Stimulated activated CD4-positive, alpha-beta T cell treated with anti-CD3 and anti-CD28 coated beads, TNF-alpha, amount 100 ng/mL, for 48 hours (primary cell): ENCODE measurements at regions not wholly inside any gene's neighbourhood (a gene's known extent, or its start where the extent isn't known, plus 50 kb on each side); places are given as distances from the start of the nearest gene placed in this dataset.

Experiments used
- DNase-seq, 3 donors: peaks; one replicate each; pipeline ENCODE4 v3.0.0-alpha.2; 2020; ENCODE audit warnings: low read depth in 3 of 3

DNA sequence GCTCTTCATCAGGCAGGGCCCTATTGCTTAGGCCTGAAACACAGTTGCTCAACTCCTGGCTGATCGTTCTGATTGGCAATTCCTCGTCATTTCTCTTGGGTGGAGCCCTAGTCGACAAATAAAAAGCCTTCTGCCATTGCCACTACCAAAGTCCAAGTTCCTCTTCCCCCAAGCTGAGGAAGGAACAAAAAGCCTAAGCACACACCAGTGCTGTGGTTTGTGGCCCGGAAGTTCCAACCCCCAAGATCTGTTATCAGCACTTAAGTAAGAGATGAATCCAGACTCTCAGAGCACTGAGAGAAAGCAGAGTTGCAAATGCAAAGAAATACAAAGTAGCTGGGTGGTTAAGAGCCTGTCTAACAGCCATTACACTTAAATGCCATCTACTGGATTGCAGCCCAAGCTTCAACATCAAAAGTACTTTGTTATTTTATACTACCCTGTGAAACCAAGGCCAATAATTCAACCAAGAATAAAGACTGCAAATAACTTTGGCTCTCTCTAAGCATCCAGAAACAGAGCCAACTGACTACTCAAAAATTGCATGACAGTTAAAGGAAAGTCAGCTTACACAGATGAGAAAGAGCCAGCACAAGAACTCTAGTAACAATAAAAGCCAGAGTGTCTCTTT, 1024.0 kb downstream of the GRIK2 start:
- no peak for DNase-seq

DNA sequence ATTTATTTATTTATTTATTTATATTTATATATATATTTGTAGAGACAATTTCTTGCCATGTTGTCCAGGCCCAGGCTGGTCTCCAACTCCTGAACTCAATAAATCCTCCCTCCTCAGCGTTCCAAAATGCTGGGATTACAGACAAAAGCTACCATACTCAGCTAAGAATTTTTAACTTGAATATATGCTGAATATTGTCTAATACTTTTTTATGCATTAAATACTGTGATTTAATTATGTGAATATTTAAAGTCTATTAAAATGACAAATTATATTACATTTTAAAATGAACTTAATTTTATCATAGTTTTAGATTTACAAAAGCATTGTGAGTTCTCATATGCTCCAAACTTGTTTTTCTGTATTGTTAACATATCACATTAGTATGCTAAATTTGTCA, 1022.4 kb downstream of the GRIK2 start:
- DNase-seq, result no peak

DNA sequence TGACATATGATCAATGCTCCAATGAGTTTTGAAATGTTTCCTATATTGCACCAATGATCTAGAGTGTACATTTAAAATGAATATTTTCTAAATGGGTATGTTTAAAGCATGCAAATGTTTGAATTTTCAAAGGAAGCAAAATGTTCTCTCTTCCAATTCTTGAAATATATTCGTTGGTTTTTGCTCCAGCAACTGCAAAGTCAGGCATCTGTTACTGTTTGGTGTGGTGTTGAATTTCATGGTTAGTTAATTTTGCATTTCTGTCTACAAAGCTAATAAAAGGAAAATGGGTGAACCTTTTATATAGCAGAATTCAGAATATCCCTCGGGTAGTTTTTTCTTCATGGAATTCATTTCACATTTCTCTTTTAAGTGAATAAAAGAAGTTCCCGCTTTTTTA, 1018.3 kb downstream of the GRIK2 start:
- DNase-seq, result no peak

DNA sequence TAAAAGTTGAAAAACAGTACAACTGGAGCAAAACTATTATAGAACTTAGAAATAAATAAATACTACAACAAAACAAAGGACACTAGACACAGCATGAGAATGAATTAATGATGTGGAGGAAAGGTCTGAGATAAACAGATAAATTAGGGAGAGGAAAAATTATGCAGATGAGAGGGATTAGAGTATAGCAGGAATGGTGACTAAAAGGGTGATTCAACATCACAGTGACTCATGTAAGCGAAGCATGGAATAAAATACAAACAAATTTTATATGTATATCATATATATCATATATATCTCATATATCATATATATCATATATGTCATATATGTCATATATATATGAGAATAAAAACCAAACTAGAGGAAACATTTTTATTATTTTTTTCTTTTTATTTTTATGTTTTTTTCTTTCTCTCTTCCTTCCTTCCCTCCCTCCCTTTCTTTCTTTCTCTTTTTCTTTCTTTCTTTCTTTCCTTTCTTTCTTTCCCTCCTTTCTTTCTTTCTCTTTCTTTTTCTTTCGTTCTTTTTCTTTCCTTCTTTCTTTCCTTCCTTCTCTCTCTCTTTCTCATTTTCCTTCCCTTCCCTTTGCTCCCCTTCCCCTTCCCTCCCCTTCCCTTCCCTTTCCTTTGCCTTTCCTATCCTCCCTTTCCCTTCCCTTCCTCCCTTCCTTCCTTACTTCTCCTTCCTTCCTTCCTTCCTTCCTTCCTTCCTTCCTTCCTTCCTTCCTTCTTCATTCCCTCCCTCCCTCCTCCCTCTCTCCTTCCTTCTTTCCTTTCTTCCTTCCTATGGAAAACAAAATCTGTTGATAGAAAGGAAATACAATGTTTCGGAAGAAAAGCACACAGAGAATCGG, 1014.6 kb downstream of the GRIK2 start:
- DNase-seq, result no peak

DNA sequence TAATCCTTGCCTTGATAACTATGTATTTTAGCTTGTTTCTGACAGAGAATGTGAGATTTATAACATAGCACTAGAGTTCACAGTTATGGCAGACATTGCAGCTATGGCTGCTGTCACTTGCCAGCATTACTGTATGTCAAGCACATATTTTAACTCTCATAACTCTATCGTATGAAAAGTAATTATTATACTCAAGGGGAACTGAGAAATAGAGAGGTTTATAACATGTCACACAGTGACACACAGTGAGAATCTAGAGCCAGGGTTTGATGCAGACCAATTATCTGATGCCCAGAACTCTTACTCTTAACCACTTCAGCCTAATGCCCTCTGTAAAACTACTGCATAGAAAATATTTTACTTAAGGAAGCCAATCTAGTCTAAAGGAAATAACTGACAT, 1012.4 kb downstream of the GRIK2 start:
- no peak for DNase-seq

DNA sequence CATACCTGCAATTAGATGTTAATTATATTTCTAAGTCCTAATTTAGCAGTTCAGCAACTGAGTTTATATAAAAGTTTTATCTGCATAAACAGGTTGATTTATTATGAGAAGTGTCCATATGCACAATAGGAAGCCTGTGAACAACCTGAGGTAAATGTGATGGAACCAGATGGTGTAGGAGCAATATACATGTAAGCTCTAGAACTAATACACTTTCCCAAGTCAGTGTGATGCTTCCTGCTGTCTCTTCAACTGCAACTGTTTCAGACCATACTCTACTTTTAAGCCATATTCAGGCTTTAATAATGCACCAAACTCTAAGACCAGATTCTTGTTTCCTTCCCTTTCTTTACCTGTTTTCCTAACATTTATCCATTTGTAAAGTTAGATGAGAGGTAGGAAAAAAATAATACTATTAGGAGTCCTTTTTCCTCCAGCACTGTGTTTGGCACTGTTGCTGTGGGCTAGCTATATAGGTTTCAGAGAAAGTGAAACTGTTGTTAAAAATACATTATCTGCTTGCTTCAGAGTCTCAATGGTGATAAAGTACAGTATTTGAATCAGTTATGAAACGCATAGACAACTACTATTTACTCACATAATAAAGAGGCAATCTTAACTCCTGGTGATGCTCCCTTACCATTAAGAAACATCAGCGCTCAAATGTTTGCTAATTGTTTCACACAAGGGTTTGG, 1009.3 kb downstream of the GRIK2 start:
- DNase-seq, result no peak

DNA sequence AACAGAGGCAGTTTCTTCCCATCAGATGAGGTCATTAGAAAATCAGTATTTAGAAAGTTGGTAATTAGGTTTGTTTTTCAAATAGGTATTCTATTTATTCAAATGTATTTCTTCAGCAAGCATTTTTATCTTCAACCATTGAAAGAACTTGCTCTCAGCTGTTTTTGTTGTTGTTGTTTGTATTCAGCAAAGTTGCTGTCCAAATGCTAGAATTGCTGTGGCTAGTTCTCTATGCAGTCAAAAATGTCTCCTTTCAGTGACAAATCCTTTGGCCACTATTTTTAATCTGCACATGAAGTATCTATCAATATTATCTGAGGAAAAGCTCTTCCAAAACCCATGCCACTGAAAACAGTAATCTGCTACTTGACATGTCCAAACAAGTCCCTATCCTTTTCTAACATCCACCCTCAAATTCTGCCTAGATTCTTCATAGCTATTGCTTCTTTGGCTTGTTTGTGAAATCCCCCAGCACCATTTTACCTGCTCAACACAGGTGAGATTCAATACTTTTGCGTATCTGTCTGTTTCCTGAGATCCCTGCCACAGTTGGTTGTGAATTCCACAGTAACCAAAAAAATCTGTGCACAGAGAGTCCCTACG, 1005.4 kb downstream of the GRIK2 start:
- DNase-seq, result no peak

DNA sequence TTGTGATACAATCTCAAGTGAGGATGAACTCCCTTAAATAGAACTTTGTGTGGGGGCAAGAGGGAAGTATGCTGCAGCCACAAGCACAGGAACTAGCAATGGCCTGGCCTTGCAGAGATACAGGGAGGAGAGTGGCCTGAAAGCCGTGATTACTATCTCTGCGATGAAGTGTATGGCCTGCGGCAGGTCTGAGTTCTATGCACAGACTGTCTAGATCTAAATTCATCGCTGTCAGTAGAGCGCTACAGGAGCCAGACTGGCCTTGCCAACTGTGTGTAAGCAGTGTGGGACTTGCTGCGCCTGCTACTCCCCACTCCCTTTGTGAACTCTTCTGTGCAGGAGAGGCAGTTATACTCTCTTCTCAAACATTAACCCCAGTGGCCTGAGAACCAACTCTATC, 997.0 kb downstream of the GRIK2 start:
- no peak for DNase-seq

DNA sequence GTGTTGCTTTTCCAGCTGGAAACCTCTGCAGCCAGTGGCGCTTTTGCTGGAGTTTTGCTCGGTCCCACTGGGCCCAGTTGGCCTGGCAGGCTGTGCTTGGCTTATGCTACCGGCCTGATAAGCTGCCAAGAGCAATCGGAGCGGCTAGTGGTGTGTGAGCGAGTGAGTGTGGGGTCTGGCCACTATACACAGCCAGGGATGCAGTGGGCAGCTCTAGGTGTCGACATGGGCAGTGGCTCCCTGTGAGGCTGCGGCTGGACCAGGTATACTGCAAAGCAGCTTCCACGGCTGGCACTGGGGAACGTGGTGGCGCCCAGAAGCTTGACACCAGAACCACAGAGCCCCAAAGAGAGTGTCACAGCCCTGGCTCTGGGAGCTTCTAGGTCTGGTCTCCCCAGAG, 996.5 kb downstream of the GRIK2 start:
- no peak for DNase-seq

DNA sequence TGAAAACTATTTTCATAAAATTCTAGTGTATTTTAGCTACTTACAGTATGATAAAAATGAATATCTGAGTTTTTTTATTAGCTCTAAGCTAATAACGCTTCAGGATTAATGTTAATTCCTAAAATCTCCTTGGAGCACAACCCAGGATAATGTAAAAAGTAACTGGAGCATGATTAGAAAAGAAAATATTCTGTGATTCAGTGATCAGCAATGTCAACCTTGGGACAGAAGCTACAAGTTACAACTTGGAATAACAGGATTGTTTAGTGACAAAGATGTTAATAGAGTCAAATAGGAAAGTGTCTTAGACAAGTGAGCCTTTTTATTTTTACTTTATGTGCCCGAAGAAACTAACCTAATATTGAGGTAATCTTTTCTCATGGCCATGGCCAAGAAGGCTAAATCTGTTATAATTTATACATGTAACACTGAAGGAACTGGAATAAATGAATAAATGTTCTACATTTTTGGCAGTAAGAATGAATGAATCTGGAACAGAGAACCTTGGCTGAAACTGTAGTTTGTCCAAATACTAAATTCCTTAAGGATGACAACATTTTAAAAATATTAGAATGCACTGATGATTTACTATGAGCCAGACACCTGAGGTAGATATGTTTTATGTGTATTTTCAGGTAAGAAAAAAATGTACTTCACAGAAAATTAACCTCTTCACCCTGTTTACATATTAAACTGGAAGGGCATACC, 994.0 kb downstream of the GRIK2 start:
- DNase-seq, result no peak

DNA sequence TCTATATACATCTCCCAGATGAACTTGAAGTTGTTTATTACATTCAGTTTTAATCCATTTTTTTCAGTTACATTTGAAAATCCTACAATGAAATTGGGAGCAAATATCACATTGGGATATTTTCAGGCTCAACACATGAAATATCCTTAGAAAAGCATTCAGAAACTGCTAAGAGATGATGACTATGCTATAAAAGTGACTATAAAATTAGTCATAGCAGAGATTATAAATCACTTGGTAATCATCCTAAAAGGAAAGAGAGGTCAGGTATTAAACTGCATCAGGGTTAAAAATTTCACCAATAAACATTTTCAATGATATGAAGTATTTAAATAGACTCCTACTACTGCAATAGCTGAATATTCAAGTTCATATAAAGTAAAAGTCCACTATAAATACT, 987.7 kb downstream of the GRIK2 start:
- DNase-seq, result no peak

DNA sequence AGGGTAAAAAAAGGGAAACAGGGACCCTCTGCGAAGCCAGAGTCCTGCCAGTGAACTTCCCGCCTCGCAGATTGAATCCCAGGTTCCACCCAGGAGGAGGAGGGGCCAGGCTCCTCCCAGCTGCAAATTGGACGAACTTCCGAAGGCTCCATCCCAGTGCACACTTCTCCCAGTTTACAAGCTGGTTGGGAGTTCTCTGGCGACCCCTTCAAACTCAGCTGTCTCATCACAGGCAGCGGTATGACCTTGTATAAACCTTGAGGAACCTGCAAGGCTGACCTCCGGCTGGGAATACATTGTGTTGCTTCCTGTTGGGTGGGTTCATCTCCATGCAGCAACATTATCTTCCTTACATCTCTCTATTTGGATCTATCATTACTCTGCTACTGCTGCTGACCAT, 962.7 kb downstream of the GRIK2 start:
- no peak for DNase-seq

DNA sequence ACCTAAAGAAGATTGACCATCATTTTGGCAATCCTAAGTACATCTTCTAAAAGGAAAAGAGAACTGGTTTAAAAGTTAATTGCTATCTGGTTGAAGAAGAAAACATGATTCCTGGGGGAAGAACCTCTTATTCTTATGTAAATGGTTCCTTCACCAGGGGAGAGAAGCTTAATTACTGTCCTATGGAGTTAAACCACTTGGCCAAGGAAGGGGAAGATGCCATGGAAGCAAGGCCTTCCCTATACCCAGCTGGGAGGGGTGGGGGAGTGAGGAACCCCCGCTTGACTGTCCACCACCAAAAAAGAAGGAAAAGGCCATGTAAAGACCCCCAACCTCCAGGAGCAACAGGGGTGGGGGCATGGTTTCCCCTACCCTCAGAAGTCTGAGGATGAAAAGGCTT, 962.1 kb downstream of the GRIK2 start:
- no peak for DNase-seq

DNA sequence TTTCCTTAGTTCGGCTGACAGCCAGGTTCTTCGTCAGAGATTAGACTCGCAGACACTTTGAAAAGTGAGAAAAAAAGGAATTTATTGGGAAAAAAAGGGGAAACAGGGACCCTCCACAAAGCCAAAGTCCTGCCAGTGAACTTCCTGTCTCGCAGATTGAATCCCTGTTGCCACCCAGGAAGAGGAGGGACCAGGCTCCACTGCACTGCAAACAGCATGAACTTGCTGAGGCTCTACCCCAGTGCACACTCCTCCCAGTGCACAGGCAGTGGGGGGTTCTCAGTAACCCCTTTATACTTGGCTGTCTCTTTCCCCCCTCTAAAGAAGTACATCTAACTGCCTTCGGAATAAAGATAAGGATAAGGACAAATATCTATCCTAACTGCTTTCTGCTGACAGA, 959.0 kb downstream of the GRIK2 start:
- no peak for DNase-seq

DNA sequence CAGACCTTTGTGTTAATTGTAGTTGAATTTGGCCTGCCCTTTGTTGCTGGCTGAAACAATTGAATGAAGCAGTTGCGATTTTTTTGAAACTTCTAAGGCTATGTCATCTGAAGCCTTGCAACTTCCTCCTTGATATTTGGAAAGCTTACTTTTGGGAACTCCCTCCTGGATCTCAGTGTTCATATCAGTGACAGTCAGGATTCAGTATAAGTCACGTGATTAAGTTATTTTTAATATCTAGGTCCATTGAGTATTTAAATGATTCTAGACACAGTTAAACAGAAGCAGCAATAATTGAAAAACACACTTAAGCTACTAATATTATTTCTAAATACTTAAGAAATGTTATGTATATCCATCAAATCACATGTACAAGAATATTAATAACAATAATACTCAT, 951.3 kb downstream of the GRIK2 start:
- no peak for DNase-seq

DNA sequence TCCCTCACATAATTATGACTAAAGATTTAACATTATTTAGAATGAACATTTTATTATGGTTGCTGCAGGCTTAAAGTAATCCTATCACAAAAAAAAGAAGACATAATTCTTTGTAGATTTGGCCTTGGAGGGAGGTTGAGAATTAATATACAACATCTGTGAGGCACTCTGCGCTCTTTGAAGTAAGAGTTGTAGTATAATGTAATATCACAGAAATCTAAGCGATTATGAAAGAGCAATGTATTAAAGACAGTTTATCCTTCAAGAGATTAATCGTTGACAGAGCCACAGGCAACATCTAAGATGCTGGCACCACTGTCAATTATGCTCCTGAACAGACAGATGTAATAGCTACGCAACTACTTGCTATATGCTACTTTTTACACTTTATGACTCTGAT, 946.8 kb downstream of the GRIK2 start:
- DNase-seq, result no peak

DNA sequence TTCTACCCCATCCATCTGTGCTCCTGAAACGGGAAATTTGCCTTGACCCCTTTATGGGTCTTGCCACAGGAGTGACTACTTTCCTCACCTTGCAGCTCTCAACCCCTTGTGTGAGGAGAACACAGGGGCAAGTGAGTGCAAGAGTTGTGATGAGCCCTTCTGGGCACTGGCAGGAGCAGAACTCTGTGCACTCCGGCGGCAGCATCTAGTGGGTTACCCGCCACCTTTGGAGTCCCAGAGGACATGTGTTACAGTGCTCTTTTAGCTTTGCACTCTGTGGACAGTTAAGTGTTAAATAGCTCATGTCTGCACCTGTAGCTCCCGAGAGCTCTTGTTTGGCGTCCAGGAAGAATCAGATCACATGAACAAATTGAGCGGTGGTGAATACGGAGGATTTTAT, 940.2 kb downstream of the GRIK2 start:
- no peak for DNase-seq

DNA sequence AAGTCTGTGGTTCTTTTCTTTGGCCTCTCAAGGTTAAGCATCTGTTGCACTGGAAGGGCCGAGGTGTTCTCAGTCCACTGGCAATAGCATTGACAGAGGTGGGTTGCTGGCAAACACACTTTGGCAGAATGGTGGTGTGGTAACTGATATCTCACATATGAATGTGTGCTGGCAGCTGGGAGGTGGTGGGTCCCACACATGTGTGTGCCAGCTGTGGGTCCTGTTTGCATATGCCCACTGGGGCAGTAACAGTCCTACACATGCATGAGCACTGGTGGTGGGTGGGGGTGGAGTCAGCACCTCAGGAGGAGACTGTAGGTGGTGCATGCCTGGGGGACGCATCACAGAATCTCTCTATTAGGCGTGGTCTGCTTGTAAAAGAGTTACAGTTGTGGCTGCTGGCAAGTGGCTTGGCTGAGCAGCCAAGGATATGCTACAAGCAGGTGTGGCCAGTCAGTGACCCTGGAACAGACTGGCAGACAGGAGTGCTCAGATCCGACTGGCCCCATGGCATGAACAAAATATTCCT, 934.3 kb downstream of the GRIK2 start:
- DNase-seq, result no peak

DNA sequence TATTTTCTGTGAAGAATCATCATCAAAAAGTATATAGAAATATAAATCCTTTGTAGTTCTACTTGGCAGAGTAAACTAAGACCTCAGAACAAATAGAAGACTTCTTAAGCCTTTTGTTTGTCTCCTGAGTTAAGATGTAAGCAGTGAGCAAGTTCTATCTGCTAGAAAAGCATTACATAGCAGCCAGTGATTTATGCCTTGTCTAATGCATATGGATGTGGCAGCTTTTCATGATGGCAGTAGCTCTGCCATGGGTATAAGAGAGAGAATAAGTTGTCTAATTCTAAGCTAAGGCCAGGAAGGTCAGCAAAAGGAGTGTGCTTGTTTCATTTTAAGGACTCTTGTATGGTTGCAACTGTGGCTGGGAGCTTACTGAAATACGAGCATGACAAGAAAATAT, 920.2 kb downstream of the GRIK2 start:
- DNase-seq, result no peak

DNA sequence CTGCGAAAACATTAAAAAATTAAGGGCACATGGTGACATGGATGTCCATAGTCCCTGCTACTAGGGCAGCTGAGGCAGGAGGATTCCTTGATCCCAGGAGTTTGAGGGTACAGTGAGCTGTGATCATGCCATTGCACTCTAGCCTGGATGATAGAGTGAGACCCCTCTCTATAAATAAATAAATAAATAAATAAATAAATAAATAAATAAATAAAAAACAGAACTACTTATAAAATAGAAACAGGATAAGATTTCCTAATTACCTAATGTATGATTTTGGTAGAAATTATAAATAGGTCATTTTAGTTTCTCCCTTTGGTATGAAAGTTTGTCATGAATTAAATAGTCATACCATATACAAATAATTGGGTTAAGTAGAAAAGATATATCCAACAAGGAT, 916.2 kb downstream of the GRIK2 start:
- no peak for DNase-seq

DNA sequence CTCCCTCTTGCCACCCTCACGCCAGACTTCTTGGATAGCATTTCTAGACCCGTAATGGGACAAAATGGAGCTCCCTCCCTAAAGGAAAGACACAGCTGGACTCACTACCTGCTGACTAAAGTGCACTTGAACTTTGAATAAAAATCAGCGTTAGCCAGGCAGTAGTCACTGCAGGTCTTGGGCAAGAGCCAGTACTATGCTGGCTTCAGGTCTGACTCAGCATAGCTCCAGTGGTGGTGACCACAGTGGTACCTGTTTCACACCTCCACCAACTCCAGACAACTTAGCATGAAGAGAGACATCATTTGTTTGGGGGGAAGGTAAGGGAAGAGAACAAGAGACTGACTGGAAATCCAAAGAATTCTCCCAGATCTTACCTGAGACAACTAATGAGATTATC, 906.8 kb downstream of the GRIK2 start:
- no peak for DNase-seq

DNA sequence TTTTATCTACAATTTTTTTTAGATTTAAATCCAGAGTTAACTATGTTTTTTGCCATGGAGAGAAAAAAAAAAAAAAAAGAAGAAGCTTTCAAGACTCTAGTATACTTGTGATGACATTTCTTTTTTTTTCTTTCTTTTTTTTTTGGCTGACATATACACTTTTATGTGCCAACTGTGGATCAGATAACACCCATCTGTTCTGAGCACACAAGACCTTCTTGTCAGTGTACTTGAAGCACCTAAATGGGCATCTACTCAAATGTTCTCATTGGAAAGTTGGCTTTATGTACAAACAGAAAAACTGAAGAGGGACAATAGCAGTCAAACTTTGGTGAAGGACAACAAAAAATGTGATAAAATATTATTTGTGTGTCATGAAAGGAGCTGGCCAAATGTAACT, 904.5 kb downstream of the GRIK2 start:
- no peak for DNase-seq
